AG10803 (cell line): ENCODE measurements at regions not wholly inside any gene's neighbourhood (a gene's known extent, or its start where the extent isn't known, plus 50 kb on each side); places are given as distances from the start of the nearest gene placed in this dataset.
A peak's percentile ranks its signal among the peaks of the same experiment; 100 is the strongest.

Experiments used
- DNase-seq: peaks from one replicate; pipeline ENCODE4 v3.0.0; 2010; ENCODE audit warnings: low read depth
- H3K4me3 ChIP-seq: 2 replicates; pipeline ENCODE4 v1.5.1; 2011; ENCODE audit warnings: mild to moderate bottlenecking, low read length, control low read depth
- CTCF ChIP-seq: conservative IDR thresholded peaks from 2 replicates; pipeline ENCODE4 v1.5.1; 2011; ENCODE audit warnings: mild to moderate bottlenecking, low read length, control low read depth, inconsistent platforms

GRCh38 chr10:29956335-29956924 is 103.0 kb downstream of the JCAD start:
- TF ChIP-seq CTCF = no peak
- no peak for DNase-seq
- no peak overlapping the region for H3K4me3 ChIP-seq

GRCh38 chr10:29955329-29955935 is 104.0 kb downstream of the JCAD start:
- DNase-seq = peak; percentile 40
- TF ChIP-seq CTCF = no peak
- no peak overlapping the region for H3K4me3 ChIP-seq

GRCh38 chr10:29951441-29951931 is 107.9 kb downstream of the JCAD start:
- DNase-seq = no peak
- H3K4me3 ChIP-seq = no peak overlapping the region

GRCh38 chr10:29950391-29950790 is 109.0 kb downstream of the JCAD start:
- TF ChIP-seq CTCF = no peak
- H3K4me3 ChIP-seq = no peak overlapping the region
- DNase-seq = peak; percentile 22

More at GRCh38 chr10:29951441-29951931, 107.9 kb downstream of the JCAD start:
- TF ChIP-seq CTCF = no peak

GRCh38 chr10:29949411-29950011 is 109.9 kb downstream of the JCAD start:
- DNase-seq = peak; percentile 98
- no peak overlapping the region for H3K4me3 ChIP-seq
- no peak for TF ChIP-seq CTCF

- H3K4me3 ChIP-seq = no peak overlapping the region
- DNase-seq = no peak
- no peak for TF ChIP-seq CTCF
Measured at GRCh38 chr10:29948881-29949355, 110.5 kb downstream of the JCAD start.

GRCh38 chr10:29947701-29948060 is 111.7 kb downstream of the JCAD start:
- DNase-seq = no peak
- no peak overlapping the region for H3K4me3 ChIP-seq
- 0 out of 2 replicates have a peak, but pooled peaks have one; percentile 1 for TF ChIP-seq CTCF
